B cell (primary cell): ENCODE measurements at regions not wholly inside any gene's neighbourhood (a gene's known extent, or its start where the extent isn't known, plus 50 kb on each side); places are given as distances from the start of the nearest gene placed in this dataset.

Experiments
- EZH2 ChIP-seq: IDR thresholded peaks from 2 replicates; pipeline ENCODE4 v1.6.1; 2012; ENCODE audit warnings: borderline replicate concordance, low read depth, mild to moderate bottlenecking, moderate library complexity, low read length; ENCODE audit not compliant: insufficient read depth, poor library complexity, severe bottlenecking
- TF ChIP-seq, protein P1 (sequence below): fragments of 200-600 bp; IDR thresholded peaks from one replicate; pipeline ENCODE4 v1.8.0; 2022; ENCODE audit warnings: antibody characterized with exemption, mild to moderate bottlenecking

DNA sequence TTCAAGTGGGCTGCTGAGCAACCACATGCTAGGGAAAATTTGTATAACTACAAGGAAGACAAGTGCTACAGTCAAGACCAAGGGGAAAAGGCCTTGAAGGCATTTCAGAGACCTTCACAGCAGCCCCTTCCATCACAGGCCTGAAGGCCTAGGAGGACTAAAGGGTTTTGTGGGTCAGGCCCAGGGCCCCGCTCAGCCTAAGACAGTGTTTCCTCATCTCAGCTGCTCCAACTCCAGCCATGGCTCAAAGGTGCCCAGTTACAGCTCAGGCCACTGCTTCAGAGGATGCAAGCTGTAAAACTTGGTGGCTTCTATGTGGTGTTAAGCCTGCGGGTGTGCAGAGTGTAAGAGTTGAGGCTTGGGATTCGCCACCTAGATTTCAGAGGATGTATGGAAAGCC, 260.5 kb downstream of the NXPE2 start:
- TF ChIP-seq, protein P1, sequence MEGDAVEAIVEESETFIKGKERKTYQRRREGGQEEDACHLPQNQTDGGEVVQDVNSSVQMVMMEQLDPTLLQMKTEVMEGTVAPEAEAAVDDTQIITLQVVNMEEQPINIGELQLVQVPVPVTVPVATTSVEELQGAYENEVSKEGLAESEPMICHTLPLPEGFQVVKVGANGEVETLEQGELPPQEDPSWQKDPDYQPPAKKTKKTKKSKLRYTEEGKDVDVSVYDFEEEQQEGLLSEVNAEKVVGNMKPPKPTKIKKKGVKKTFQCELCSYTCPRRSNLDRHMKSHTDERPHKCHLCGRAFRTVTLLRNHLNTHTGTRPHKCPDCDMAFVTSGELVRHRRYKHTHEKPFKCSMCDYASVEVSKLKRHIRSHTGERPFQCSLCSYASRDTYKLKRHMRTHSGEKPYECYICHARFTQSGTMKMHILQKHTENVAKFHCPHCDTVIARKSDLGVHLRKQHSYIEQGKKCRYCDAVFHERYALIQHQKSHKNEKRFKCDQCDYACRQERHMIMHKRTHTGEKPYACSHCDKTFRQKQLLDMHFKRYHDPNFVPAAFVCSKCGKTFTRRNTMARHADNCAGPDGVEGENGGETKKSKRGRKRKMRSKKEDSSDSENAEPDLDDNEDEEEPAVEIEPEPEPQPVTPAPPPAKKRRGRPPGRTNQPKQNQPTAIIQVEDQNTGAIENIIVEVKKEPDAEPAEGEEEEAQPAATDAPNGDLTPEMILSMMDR = no peak
- no peak for TF ChIP-seq EZH2
